Activated naive CD4-positive, alpha-beta T cell treated with anti-CD3 and anti-CD28 coated beads, Interleukin-2, amount 50 U/mL, for 24 hours (primary cell): ENCODE measurements at regions not wholly inside any gene's neighbourhood (a gene's known extent, or its start where the extent isn't known, plus 50 kb on each side); places are given as distances from the start of the nearest gene placed in this dataset.
"Not testable (repeated sequence)": the region's sequence is repeated elsewhere in the genome, so short reads cannot be mapped to it uniquely, and the experiment has no call there.

Source experiments
- H3K27ac Mint-ChIP-seq: one replicate; pipeline ENCODE4 v1.8.0; 2021; ENCODE audit warnings: mild to moderate bottlenecking, mixed read lengths
- H3K27me3 Mint-ChIP-seq: one replicate; pipeline ENCODE4 v1.8.0; 2021; ENCODE audit warnings: mixed read lengths
- H3K36me3 Mint-ChIP-seq: one replicate; pipeline ENCODE4 v1.8.0; 2021; ENCODE audit warnings: mixed read lengths
- H3K4me1 Mint-ChIP-seq: one replicate; pipeline ENCODE4 v1.8.0; 2021; ENCODE audit warnings: mixed read lengths
- H3K4me3 Mint-ChIP-seq: one replicate; pipeline ENCODE4 v1.8.0; 2021; ENCODE audit warnings: mild to moderate bottlenecking, mixed read lengths
- H3K9me3 Mint-ChIP-seq: one replicate; pipeline ENCODE4 v1.8.0; 2021; ENCODE audit warnings: mixed read lengths

DNA sequence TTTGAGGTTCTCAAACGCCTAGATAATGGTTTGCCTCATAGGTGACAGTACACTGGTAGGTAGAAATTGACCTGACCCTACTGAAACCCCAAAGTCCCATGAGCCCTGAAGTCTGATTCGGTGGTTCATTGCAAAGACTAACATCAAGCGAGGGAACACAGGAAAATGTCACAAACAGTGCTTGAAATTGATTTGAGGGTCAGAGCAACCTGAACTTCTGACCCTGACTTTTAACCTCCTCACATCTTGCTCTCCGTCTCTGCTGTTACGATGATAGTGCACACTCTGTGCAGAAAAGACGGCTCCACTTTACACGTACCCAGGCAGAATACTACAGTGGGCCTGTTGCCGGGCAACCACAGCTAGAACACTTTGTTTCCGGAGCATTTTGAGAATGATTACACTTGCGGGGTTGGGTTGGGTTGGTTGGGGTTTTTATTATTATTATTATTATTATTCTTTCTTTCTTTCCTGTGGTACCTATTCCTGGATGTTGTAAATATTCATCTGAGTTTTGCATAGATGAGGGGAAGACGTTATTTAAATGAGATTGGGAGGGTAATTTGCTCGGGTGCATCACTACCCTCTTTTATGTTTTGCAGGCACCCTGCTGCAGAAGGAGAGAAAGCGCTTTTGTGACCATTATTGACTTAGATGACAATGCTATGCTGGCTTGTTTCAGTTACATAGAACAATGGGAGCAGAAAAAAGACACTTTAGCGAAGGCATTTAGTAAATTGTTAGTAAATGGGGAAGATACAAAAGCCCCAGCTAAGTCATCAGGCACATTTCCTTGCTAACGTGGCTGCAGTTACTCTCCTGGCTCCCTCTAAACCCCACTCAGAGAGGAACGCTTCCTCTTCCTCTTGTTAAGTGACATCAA is 438.1 kb upstream of the NRP1 start:
- no peak overlapping the region for H3K4me3 Mint-ChIP-seq
- peaks cover 5% of the 10 kb centered on the region for H3K27me3 Mint-ChIP-seq
- H3K9me3 Mint-ChIP-seq: no peaks in the 10 kb centered on the region
- no peak overlapping the region for H3K27ac Mint-ChIP-seq
- H3K36me3 Mint-ChIP-seq: no peaks in the 10 kb centered on the region
- peaks cover 9% of the 10 kb centered on the region for H3K4me1 Mint-ChIP-seq

GRCh38 chr10:33771856-33772255 is 437.4 kb upstream of the NRP1 start:
- H3K4me3 Mint-ChIP-seq, H3K36me3 Mint-ChIP-seq, H3K4me1 Mint-ChIP-seq, H3K9me3 Mint-ChIP-seq, H3K27me3 Mint-ChIP-seq, H3K27ac Mint-ChIP-seq: not testable (repeated sequence)

DNA sequence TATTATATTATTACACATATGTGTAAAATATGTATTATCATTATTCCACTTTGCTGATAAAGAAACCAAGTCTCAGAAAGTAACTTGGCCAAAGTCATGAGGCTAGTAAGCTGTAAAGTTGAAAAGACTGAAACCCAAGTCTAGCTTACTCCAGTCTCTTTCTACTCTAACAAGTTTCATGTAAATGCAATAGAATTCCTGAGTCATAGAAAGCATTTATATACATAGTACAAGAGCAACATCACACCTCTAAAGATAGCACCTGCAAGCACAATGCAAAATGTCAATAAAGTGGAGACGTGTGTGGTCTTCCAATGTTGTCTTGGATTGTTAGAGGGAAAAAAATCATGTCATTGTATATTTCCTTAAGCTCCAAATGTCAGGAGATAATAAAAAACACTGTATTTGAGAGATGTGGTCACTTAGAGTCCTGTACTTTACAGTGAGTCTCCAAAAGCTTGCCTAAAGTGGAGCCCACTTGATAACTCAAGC is 430.3 kb upstream of the NRP1 start:
- Mint-ChIP-seq H3K27ac (no peak overlapping the region), H3K9me3 (peaks cover 6% of the 10 kb centered on the region), H3K4me3 (no peak overlapping the region), H3K36me3 (no peaks in the 10 kb centered on the region), H3K4me1 (no peaks in the 10 kb centered on the region), H3K27me3 (peaks cover 3% of the 10 kb centered on the region)

DNA sequence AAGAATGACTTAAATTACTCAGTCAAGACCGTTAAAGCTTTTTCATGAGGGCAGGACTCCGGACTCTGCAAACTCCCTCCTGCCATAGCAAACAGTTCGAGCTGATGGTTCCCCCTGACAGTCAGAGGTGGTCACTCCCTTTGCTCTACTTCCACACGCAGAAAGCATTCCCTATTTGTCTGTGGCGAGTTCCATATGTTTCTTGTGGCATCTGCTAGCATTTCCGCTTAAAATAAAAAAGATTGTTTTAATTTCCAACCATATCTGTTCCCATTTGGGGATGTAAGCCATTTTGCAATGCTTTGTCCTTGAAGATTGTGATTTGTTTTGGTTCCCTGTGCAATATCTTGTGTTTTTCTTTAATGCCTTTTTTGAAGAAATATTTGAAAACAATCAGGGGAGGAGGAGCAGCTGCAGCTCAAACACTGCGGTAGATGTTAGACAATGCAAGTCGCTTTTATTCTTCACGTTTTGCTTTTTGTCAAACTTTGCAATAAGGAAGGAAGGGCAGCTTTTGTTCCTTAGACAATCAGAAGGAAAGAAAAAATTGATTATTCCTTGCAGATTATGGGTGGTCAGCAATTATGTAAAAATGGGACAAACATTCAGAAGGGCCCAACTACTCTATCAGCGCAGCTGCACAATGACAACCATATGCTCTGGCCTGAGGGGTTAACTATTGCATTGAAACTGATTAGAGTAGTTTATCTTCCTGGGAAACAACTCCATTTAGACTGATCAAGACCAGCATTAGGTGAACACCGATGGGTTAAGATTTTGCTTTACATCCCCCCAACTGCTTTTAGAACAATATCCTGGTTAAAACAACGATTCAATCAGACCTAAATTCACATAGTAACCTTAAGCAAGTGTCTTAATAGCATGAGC is 425.8 kb upstream of the NRP1 start:
- Mint-ChIP-seq H3K27ac (no peak overlapping the region), H3K4me3 (no peak overlapping the region), H3K36me3 (no peaks in the 10 kb centered on the region), H3K9me3 (peaks cover 6% of the 10 kb centered on the region), H3K4me1 (no peaks in the 10 kb centered on the region), H3K27me3 (no peaks in the 10 kb centered on the region)

GRCh38 chr10:33759191-33759590 is 424.7 kb upstream of the NRP1 start:
- Mint-ChIP-seq H3K4me1 (no peaks in the 10 kb centered on the region), H3K4me3 (no peak overlapping the region), H3K27ac (no peak overlapping the region), H3K9me3 (peaks cover 6% of the 10 kb centered on the region), H3K36me3 (no peaks in the 10 kb centered on the region), H3K27me3 (no peaks in the 10 kb centered on the region)

DNA sequence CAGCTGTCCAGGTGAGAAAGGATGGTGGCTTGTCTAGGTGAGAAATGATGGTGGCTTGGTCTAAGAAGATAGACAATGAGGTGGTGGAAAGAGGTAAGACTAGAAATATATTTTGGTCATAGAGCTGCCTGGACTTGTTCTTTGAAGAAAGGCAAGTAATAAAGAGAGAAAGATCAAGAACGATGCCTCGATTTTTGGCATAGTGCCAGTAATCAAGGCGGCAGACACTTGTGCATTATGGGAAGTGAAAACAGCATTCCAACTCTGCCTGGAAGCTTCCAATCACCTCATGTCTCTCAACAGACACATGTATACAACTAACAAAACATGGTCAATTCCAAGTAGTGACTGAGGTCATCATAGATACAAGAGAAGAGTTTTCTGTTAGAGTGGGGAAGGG is 423.8 kb upstream of the NRP1 start:
- no peaks in the 10 kb centered on the region for H3K27me3 Mint-ChIP-seq
- no peaks in the 10 kb centered on the region for H3K36me3 Mint-ChIP-seq
- H3K4me1 Mint-ChIP-seq: no peaks in the 10 kb centered on the region
- H3K9me3 Mint-ChIP-seq: peaks cover 6% of the 10 kb centered on the region
- H3K27ac Mint-ChIP-seq: no peak overlapping the region
- H3K4me3 Mint-ChIP-seq: no peak overlapping the region

GRCh38 chr10:33754052-33754451 is 419.6 kb upstream of the NRP1 start:
- no peak overlapping the region for H3K27ac Mint-ChIP-seq
- no peaks in the 10 kb centered on the region for H3K36me3 Mint-ChIP-seq
- H3K27me3 Mint-ChIP-seq: no peaks in the 10 kb centered on the region
- H3K4me3 Mint-ChIP-seq: no peak overlapping the region
- no peaks in the 10 kb centered on the region for H3K9me3 Mint-ChIP-seq
- no peaks in the 10 kb centered on the region for H3K4me1 Mint-ChIP-seq

- Mint-ChIP-seq H3K36me3 (no peaks in the 10 kb centered on the region), H3K27ac (no peak overlapping the region), H3K27me3 (no peaks in the 10 kb centered on the region), H3K4me1 (no peaks in the 10 kb centered on the region), H3K9me3 (no peaks in the 10 kb centered on the region), H3K4me3 (no peak overlapping the region)
Measured at GRCh38 chr10:33753389-33753788, 418.9 kb upstream of the NRP1 start.

DNA sequence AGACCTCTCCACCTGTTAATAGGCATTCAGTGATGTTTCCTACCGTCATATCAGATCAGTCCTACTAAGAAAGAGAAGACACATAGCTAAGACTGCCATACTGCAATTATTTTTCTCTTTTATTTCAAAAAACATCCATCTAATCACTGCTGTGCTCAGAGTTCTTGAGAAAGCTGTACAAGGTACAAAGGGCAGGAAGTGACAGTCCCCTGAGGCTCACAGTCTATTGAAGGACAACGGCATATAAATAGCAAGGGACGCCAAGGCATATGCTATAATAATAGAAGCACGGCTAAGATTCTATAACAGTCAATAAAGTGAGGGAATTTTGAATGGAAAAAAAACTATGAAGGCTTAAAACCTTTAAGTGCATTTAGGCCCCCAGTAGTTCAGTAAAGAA is 415.3 kb upstream of the NRP1 start:
- Mint-ChIP-seq H3K27ac (no peak overlapping the region), H3K4me1 (no peaks in the 10 kb centered on the region), H3K4me3 (no peak overlapping the region), H3K27me3 (no peaks in the 10 kb centered on the region), H3K36me3 (no peaks in the 10 kb centered on the region), H3K9me3 (no peaks in the 10 kb centered on the region)

DNA sequence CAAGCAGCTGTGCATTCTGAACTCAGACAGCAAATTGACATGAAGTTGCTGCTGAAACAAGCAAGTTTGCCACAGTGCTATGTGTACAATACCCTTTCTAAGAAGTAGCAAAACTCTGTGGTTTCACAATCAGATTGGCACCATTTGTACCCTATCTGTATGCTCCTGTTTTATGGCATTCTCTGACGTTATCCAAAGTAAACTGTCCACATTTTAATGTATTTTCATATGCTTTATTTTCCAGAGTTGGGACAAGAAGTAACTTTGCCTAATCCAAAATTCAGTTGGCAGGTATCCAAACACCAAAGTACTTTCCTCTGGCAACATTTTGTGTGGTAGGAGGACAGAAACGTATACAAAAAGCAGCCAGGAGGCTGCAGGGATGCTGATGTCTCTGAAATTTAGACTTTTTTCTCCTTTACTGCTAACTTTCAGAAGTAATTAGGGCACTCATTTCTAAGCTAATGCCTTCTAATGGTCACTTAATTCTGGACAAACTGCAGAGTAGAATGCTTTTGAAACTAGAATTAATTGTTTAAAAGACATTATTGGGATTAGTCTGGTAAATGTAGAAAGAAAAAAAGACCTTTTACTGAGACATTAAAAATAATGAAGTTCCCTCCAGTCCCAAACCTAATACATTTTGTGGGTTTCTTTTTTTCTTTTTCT is 414.7 kb upstream of the NRP1 start:
- no peaks in the 10 kb centered on the region for H3K4me1 Mint-ChIP-seq
- no peaks in the 10 kb centered on the region for H3K9me3 Mint-ChIP-seq
- H3K27ac Mint-ChIP-seq: no peak overlapping the region
- H3K4me3 Mint-ChIP-seq: no peak overlapping the region
- no peaks in the 10 kb centered on the region for H3K27me3 Mint-ChIP-seq
- no peaks in the 10 kb centered on the region for H3K36me3 Mint-ChIP-seq

DNA sequence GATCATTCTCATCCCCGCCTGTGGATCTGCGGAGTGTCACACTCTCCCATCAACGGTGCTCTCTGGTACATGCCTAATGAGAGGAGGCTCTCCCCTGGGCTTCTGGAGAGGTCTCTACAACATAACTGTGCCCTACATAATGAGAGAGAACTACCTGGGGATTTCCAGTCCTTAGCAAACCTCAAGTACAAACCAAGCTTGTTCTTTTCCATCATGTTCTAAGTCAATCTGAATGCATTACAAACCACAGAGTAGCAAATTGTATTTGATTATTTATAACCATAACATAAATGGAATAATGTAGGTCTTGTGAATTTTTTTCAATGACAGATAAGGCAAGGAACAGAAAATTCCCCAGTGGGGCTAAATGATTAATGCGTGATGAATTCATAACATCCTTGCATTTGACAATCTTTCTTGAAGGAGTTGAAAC is 412.4 kb upstream of the NRP1 start:
- H3K27ac Mint-ChIP-seq: peak overlapping the region; percentile 4

GRCh38 chr10:33746186-33746585 is 411.7 kb upstream of the NRP1 start:
- no peaks in the 10 kb centered on the region for H3K27me3 Mint-ChIP-seq
- no peak overlapping the region for H3K4me3 Mint-ChIP-seq
- H3K27ac Mint-ChIP-seq: no peak overlapping the region
- H3K9me3 Mint-ChIP-seq: no peaks in the 10 kb centered on the region
- no peaks in the 10 kb centered on the region for H3K36me3 Mint-ChIP-seq
- H3K4me1 Mint-ChIP-seq: no peaks in the 10 kb centered on the region

More for the DNA sequence above, 412.4 kb upstream of the NRP1 start:
- no peaks in the 10 kb centered on the region for H3K9me3 Mint-ChIP-seq
- H3K4me3 Mint-ChIP-seq: no peak overlapping the region
- H3K4me1 Mint-ChIP-seq: no peaks in the 10 kb centered on the region
- no peaks in the 10 kb centered on the region for H3K36me3 Mint-ChIP-seq
- H3K27me3 Mint-ChIP-seq: no peaks in the 10 kb centered on the region

DNA sequence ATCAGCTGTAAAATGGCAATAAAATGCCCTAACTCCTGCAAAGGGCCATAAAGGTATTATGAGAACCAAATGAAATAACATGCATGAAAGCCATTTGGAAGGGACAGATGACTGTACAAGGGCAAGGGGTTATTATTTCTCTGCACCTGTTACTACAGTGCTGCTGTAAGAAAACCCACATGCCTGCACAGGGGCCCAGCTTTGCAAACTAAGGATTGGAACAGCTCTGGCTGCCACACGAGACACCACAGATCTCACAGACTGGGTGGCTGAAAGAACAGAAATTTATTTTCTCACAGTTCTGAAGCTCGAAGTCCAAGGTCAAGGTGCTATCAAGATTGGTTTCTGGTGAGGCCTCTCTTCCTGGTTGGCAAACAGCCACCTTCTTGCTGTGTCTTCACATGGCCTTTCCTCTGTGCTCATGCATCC is 409.0 kb upstream of the NRP1 start:
- no peak overlapping the region for H3K4me3 Mint-ChIP-seq
- H3K9me3 Mint-ChIP-seq: no peaks in the 10 kb centered on the region
- no peaks in the 10 kb centered on the region for H3K4me1 Mint-ChIP-seq
- no peaks in the 10 kb centered on the region for H3K27me3 Mint-ChIP-seq
- no peaks in the 10 kb centered on the region for H3K36me3 Mint-ChIP-seq
- no peak overlapping the region for H3K27ac Mint-ChIP-seq

DNA sequence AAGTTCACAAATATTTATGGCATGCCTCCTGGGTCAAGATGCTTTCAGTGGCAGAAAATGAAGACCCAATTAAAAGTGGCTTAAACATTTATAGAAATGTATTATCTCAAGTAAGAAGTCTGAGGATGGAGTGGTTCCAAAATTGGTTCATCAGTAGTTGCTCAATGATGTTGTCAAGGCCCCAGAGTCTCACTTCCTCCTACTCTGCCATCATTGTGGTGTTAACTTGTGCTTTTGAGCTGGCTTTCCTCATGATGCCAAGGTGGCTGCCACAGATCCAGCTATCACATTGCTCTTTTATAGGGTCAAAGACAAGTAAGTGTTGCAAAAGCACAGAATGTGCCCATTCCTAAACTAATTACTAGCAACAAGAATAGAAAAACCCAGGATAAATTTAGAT is 404.6 kb upstream of the NRP1 start:
- Mint-ChIP-seq H3K9me3 (no peaks in the 10 kb centered on the region), H3K4me1 (no peaks in the 10 kb centered on the region), H3K4me3 (no peak overlapping the region), H3K27me3 (peaks cover 5% of the 10 kb centered on the region), H3K27ac (no peak overlapping the region), H3K36me3 (no peaks in the 10 kb centered on the region)

DNA sequence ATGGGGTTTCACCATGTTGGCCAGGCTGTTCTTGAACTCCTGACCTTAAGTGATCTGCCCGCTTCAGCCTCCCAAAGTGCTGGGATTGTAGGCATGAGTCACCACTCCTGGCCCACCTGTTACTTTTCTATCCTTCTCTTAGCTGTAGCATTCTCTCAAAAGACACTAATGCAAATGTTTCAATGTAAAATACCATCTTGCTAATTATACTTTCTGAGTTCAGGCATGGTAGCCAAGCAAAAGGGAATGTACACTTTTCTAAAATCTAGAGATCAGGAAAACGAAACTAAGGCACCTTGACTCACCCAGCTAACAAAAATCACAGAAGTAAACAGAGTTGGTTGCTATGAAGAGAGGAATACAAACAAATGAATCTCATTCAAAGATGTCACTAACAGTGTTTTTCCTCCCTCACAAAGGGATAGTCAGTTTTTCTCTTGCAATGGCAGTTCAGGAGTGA is 401.0 kb upstream of the NRP1 start:
- H3K27me3 Mint-ChIP-seq: peaks cover 9% of the 10 kb centered on the region
- H3K4me3 Mint-ChIP-seq: no peak overlapping the region
- H3K27ac Mint-ChIP-seq: no peak overlapping the region
- no peaks in the 10 kb centered on the region for H3K4me1 Mint-ChIP-seq
- H3K9me3 Mint-ChIP-seq: no peaks in the 10 kb centered on the region
- H3K36me3 Mint-ChIP-seq: no peaks in the 10 kb centered on the region
